ENCODE measurements at regions not wholly inside any gene's neighbourhood (a gene's known extent, or its start where the extent isn't known, plus 50 kb on each side); places are given as distances from the start of the nearest gene placed in this dataset.

GRCh38 chr21:23886828-23887724 lies 1720.2 kb downstream of the MRPL39 start:
- H3K27ac ChIP-seq, result no peak overlapping the region
- no peaks in the 10 kb centered on the region for H3K4me1 ChIP-seq (replicated peaks)
- H3K9me3 ChIP-seq (replicated peaks), result no peaks in the 10 kb centered on the region
- DNase-seq (ENCODE audit: low read depth in 1 of 2, low spot score in 2 of 2), result no peak
- H3K4me3 ChIP-seq, result no peak overlapping the region
- H3K27me3 ChIP-seq (replicated peaks), result no peaks in the 10 kb centered on the region
- no peaks in the 10 kb centered on the region for H3K36me3 ChIP-seq

- H3K4me1 ChIP-seq (replicated peaks), result no peaks in the 10 kb centered on the region
- DNase-seq (ENCODE audit: low read depth in 1 of 2, low spot score in 2 of 2), result no peak
- no peaks in the 10 kb centered on the region for H3K9me3 ChIP-seq (replicated peaks)
- no peak overlapping the region for H3K27ac ChIP-seq
- no peak overlapping the region for H3K4me3 ChIP-seq
- H3K27me3 ChIP-seq (replicated peaks), result no peaks in the 10 kb centered on the region
- no peaks in the 10 kb centered on the region for H3K36me3 ChIP-seq
Observed at GRCh38 chr21:23881783-23882182, 1725.5 kb downstream of the MRPL39 start.

DNA sequence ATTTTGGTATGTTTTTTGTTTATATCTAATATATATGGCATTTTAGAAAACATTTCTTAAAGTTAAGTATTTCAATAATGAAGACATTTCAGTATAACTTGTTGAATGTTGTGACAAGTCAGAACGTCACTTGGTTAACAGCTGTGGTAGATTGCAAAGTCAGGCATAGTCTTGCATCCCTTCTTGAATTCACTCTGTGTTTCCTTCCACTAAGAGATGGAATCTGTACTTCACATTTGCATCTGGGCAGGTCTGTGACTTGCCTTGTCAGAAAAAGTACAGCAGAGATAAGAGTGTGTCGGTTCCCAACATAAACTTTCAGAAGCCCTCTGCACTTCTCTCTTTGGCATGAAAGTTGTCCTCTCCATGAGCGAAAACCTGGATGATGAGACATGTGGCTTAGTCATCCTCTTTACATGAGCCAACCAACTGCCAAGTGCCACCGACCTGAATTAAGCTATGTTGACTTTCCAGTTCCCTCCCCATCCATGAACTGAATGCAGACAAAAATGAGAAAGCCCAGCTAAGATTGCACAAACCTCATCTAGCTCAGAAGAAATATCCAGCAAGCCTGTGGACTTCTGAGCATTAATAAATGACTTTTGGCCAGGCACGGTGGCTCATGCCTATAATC lies 1730.2 kb downstream of the MRPL39 start:
- Histone ChIP-seq H3K27me3 (replicated peaks) (no peaks in the 10 kb centered on the region), H3K36me3 (no peaks in the 10 kb centered on the region), H3K4me1 (replicated peaks) (no peaks in the 10 kb centered on the region), H3K27ac (no peak overlapping the region), H3K9me3 (replicated peaks) (no peaks in the 10 kb centered on the region), H3K4me3 (no peak overlapping the region)
- no peak for DNase-seq (ENCODE audit: low read depth in 1 of 2, low spot score in 2 of 2)

- Histone ChIP-seq H3K27ac (no peak overlapping the region), H3K4me3 (no peak overlapping the region), H3K9me3 (replicated peaks) (0 out of 2 replicates have a peak, but pooled peaks cover 2% of the 10 kb centered on the region), H3K36me3 (no peaks in the 10 kb centered on the region), H3K27me3 (replicated peaks) (no peaks in the 10 kb centered on the region), H3K4me1 (replicated peaks) (no peaks in the 10 kb centered on the region)
- no peak for DNase-seq (ENCODE audit: low read depth in 1 of 2, low spot score in 2 of 2)
Observed at GRCh38 chr21:23874271-23874670, 1733.0 kb downstream of the MRPL39 start.

GRCh38 chr21:23861911-23862504 lies 1745.3 kb downstream of the MRPL39 start:
- no peak for DNase-seq (ENCODE audit: low read depth in 1 of 2, low spot score in 2 of 2)
- Histone ChIP-seq H3K27me3 (replicated peaks) (no peaks in the 10 kb centered on the region), H3K4me3 (no peak overlapping the region), H3K27ac (no peak overlapping the region), H3K36me3 (no peaks in the 10 kb centered on the region), H3K9me3 (replicated peaks) (0 out of 2 replicates have a peak, but pooled peaks cover 5% of the 10 kb centered on the region), H3K4me1 (replicated peaks) (no peaks in the 10 kb centered on the region)

- Histone ChIP-seq H3K4me3 (no peak overlapping the region), H3K4me1 (replicated peaks) (no peaks in the 10 kb centered on the region), H3K27ac (no peak overlapping the region), H3K9me3 (replicated peaks) (0 out of 2 replicates have a peak, but pooled peaks cover 5% of the 10 kb centered on the region), H3K27me3 (replicated peaks) (no peaks in the 10 kb centered on the region), H3K36me3 (no peaks in the 10 kb centered on the region)
- DNase-seq (ENCODE audit: low read depth in 1 of 2, low spot score in 2 of 2), result no peak
Observed at GRCh38 chr21:23858878-23859277, 1748.4 kb downstream of the MRPL39 start.

DNA sequence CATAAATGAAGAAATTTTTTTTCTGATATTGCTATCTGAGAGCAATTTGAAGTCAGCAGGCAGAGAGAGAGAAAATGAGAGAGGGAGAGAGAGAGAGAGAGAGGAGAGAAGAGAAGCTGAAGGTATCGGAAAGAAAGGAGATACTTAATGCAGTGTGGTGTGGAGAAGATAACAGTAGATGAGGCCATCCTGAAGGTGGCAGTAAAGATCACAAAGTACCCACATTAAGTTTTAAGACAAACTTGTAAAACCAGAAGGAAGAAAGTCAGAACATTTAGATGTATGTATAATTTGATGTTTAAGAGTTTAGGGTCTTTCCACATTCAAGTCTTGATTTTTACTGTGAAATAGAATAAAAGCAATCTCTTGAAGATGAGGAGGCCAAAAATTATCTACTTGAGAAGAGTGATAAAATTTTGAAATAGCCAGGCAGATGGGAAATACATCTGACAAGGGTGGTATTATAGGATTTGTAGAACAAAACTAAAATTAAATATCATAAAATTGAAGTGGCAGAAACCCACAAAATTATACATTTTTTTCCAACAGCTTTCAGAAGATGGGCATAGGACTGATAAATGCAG lies 1753.4 kb downstream of the MRPL39 start:
- Histone ChIP-seq H3K27me3 (replicated peaks) (no peaks in the 10 kb centered on the region), H3K9me3 (replicated peaks) (no peaks in the 10 kb centered on the region), H3K36me3 (no peaks in the 10 kb centered on the region), H3K4me3 (no peak overlapping the region), H3K27ac (no peak overlapping the region), H3K4me1 (replicated peaks) (no peaks in the 10 kb centered on the region)
- no peak for DNase-seq (ENCODE audit: low read depth in 1 of 2, low spot score in 2 of 2)

- H3K36me3 ChIP-seq, result no peaks in the 10 kb centered on the region
- no peak overlapping the region for H3K27ac ChIP-seq
- H3K27me3 ChIP-seq (replicated peaks), result no peaks in the 10 kb centered on the region
- DNase-seq (ENCODE audit: low read depth in 1 of 2, low spot score in 2 of 2), result no peak
- H3K4me1 ChIP-seq (replicated peaks), result no peaks in the 10 kb centered on the region
- H3K9me3 ChIP-seq (replicated peaks), result no peaks in the 10 kb centered on the region
- no peak overlapping the region for H3K4me3 ChIP-seq
Observed at GRCh38 chr21:23837564-23837963, 1769.7 kb downstream of the MRPL39 start.

DNA sequence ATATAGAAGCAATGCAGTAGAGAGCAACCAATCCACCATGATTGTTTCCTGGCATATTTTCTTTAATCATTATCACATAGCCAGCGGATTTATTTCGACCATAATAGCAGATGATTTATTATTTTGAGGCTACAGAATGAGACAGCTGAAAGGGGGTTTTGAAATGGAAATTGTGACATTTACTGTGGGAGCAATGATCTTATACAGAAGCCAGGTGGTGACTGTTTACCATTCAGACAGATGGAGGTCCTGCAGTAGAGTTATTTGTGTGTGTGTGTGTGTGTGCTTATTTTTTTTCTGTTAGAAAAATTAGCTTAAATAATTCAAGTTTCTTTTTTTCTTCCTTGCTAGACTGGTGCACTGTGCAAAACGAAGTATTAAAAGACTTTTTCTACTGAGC lies 1784.5 kb downstream of the MRPL39 start:
- no peaks in the 10 kb centered on the region for H3K27me3 ChIP-seq (replicated peaks)

GRCh38 chr21:23817337-23817736 lies 1789.9 kb downstream of the MRPL39 start:
- Histone ChIP-seq H3K36me3 (no peaks in the 10 kb centered on the region), H3K27ac (no peak overlapping the region), H3K4me3 (no peak overlapping the region), H3K9me3 (replicated peaks) (no peaks in the 10 kb centered on the region; the same call in 1 of the 2 replicates), H3K27me3 (replicated peaks) (no peaks in the 10 kb centered on the region), H3K4me1 (replicated peaks) (no peaks in the 10 kb centered on the region)
- DNase-seq (ENCODE audit: low read depth in 1 of 2, low spot score in 2 of 2), result no peak

More for the DNA sequence above, 1784.5 kb downstream of the MRPL39 start:
- Histone ChIP-seq H3K4me1 (replicated peaks) (no peaks in the 10 kb centered on the region), H3K4me3 (no peak overlapping the region), H3K9me3 (replicated peaks) (no peaks in the 10 kb centered on the region; the same call in 1 of the 2 replicates), H3K27ac (no peak overlapping the region), H3K36me3 (no peaks in the 10 kb centered on the region)
- no peak for DNase-seq (ENCODE audit: low read depth in 1 of 2, low spot score in 2 of 2)

GRCh38 chr21:23812485-23812884 lies 1794.8 kb downstream of the MRPL39 start:
- H3K27me3 ChIP-seq (replicated peaks), result no peaks in the 10 kb centered on the region
- H3K27ac ChIP-seq, result no peak overlapping the region
- H3K36me3 ChIP-seq, result no peaks in the 10 kb centered on the region

DNA sequence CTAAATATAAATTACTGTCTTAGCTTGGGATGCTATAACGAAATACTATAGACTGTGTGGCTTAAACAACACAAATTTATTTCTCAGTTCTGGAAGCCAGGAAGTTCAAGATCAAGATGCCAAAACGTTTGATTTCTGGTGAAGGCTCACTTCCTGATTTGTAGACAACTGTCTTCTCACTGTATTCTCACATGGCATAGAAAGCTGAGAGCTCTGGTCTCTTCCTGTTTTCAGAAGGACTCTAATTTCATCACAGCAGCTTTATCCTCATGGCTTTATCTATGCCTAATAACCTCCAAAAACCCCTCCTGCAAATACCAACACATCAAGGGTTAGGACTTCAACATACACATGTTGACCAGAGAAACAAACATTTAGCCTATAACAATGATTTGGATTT lies 1795.5 kb downstream of the MRPL39 start:
- no peak for DNase-seq (ENCODE audit: low read depth in 1 of 2, low spot score in 2 of 2)
- H3K27me3 ChIP-seq (replicated peaks), result no peaks in the 10 kb centered on the region

More at GRCh38 chr21:23812485-23812884, 1794.8 kb downstream of the MRPL39 start:
- no peak overlapping the region for H3K4me3 ChIP-seq
- no peak for DNase-seq (ENCODE audit: low read depth in 1 of 2, low spot score in 2 of 2)
- H3K4me1 ChIP-seq (replicated peaks), result no peaks in the 10 kb centered on the region
- H3K9me3 ChIP-seq (replicated peaks), result no peaks in the 10 kb centered on the region; the same call in 1 of the 2 replicates

GRCh38 chr21:23809573-23809972 lies 1797.7 kb downstream of the MRPL39 start:
- H3K4me1 ChIP-seq (replicated peaks), result no peaks in the 10 kb centered on the region
- H3K4me3 ChIP-seq, result no peak overlapping the region
- H3K9me3 ChIP-seq (replicated peaks), result no peaks in the 10 kb centered on the region; the same call in 1 of the 2 replicates
- DNase-seq (ENCODE audit: low read depth in 1 of 2, low spot score in 2 of 2), result no peak
- H3K36me3 ChIP-seq, result no peaks in the 10 kb centered on the region
- H3K27ac ChIP-seq, result no peak overlapping the region
- H3K27me3 ChIP-seq (replicated peaks), result no peaks in the 10 kb centered on the region

More for the DNA sequence above, 1795.5 kb downstream of the MRPL39 start:
- Histone ChIP-seq H3K4me3 (no peak overlapping the region), H3K4me1 (replicated peaks) (no peaks in the 10 kb centered on the region), H3K27ac (no peak overlapping the region), H3K36me3 (no peaks in the 10 kb centered on the region), H3K9me3 (replicated peaks) (no peaks in the 10 kb centered on the region; the same call in 1 of the 2 replicates)

Measured in SJSA1 (cell line).